ENCODE measurements at regions not wholly inside any gene's neighbourhood (a gene's known extent, or its start where the extent isn't known, plus 50 kb on each side); places are given as distances from the start of the nearest gene placed in this dataset.
"Not testable (repeated sequence)": the region's sequence is repeated elsewhere in the genome, so short reads cannot be mapped to it uniquely, and the experiment has no call there.

- Histone ChIP-seq H3K27ac (no peak overlapping the region), H3K36me3 (no peaks in the 10 kb centered on the region), H3K4me1 (no peaks in the 10 kb centered on the region), H3K9me3 (no peaks in the 10 kb centered on the region), H3K27me3 (replicated peaks in 1 of 7) (no peaks in the 10 kb centered on the region), H3K4me3 (no peak overlapping the region)
- DNase-seq, result no peak
- TF ChIP-seq POLR2A (IDR thresholded peaks at IDR 0.05) (no peak), CTCF (IDR thresholded peaks at IDR 0.05 in 8 of 11, conservative IDR thresholded peaks at IDR 0.05 in 3 of 11) (no peak), POLR2AphosphoS5 (IDR thresholded peaks at IDR 0.05) (no peak)
- 58 to 74% (median 64%) methylated on average over 1 of the region's 1 CpG for WGBS, 5 donors
- intact Hi-C loops (cut with DNase I; ENCODE audit: low total_unique reads), result no loop called here
Observed at GRCh38 chr4:86506591-86506990, 87.5 kb upstream of the PTPN13 start.

GRCh38 chr4:86508436-86508835, 85.7 kb upstream of the PTPN13 start:
- H3K9me3 ChIP-seq, result no peaks in the 10 kb centered on the region
- no peak overlapping the region for H3K27ac ChIP-seq
- 61 to 83% (median 75%) methylated on average over 3 of the region's 3 CpGs for WGBS, 5 donors
- no peak for TF ChIP-seq POLR2A (IDR thresholded peaks at IDR 0.05)
- no peak for TF ChIP-seq CTCF (IDR thresholded peaks at IDR 0.05 in 8 of 11, conservative IDR thresholded peaks at IDR 0.05 in 3 of 11)
- no peak for TF ChIP-seq POLR2AphosphoS5 (IDR thresholded peaks at IDR 0.05)
- intact Hi-C loops (cut with DNase I; ENCODE audit: low total_unique reads), result no loop called here
- H3K4me1 ChIP-seq, result no peaks in the 10 kb centered on the region
- H3K36me3 ChIP-seq, result no peaks in the 10 kb centered on the region
- H3K4me3 ChIP-seq, result no peak overlapping the region
- H3K27me3 ChIP-seq (replicated peaks in 1 of 7), result no peaks in the 10 kb centered on the region
- no peak for DNase-seq

GRCh38 chr4:86511590-86511989, 82.5 kb upstream of the PTPN13 start:
- Histone ChIP-seq H3K9me3 (peaks cover 0 to 9% (median 0%) of the 10 kb centered on the region in 8 donors), H3K27me3 (replicated peaks in 1 of 7) (no peaks in the 10 kb centered on the region), H3K36me3 (no peaks in the 10 kb centered on the region), H3K4me1 (no peaks in the 10 kb centered on the region), H3K4me3 (no peak overlapping the region), H3K27ac (no peak overlapping the region)
- TF ChIP-seq POLR2A (IDR thresholded peaks at IDR 0.05), result no peak
- TF ChIP-seq POLR2AphosphoS5 (IDR thresholded peaks at IDR 0.05), result no peak
- no peak for TF ChIP-seq CTCF (IDR thresholded peaks at IDR 0.05 in 8 of 11, conservative IDR thresholded peaks at IDR 0.05 in 3 of 11)
- DNase-seq, result no peak
- 71 to 91% (median 77%) methylated on average over 2 of the region's 2 CpGs for WGBS, 5 donors
- intact Hi-C loops (cut with DNase I; ENCODE audit: low total_unique reads), result no loop called here

GRCh38 chr4:86512631-86513030, 81.5 kb upstream of the PTPN13 start:
- Histone ChIP-seq H3K27me3 (replicated peaks in 1 of 7) (no peaks in the 10 kb centered on the region), H3K4me1 (no peaks in the 10 kb centered on the region), H3K4me3 (no peak overlapping the region), H3K27ac (no peak overlapping the region), H3K9me3 (peaks cover 0 to 9% (median 0%) of the 10 kb centered on the region in 8 donors), H3K36me3 (no peaks in the 10 kb centered on the region)
- no peak for TF ChIP-seq POLR2AphosphoS5 (IDR thresholded peaks at IDR 0.05)
- TF ChIP-seq POLR2A (IDR thresholded peaks at IDR 0.05), result no peak
- no peak for TF ChIP-seq CTCF (IDR thresholded peaks at IDR 0.05 in 8 of 11, conservative IDR thresholded peaks at IDR 0.05 in 3 of 11)
- intact Hi-C loops (cut with DNase I; ENCODE audit: low total_unique reads), result no loop called here
- no peak for DNase-seq

- intact Hi-C loops (cut with DNase I; ENCODE audit: low total_unique reads); H3K27ac ChIP-seq; DNase-seq; H3K4me3 ChIP-seq; H3K36me3 ChIP-seq; H3K27me3 ChIP-seq (replicated peaks in 1 of 7); H3K4me1 ChIP-seq: not testable (repeated sequence)
- 84 to 92% (median 90%) methylated on average over 1 of the region's 1 CpG for WGBS, 5 donors
- H3K9me3 ChIP-seq, result peaks cover 0 to 26% (median 17%) of the 10 kb centered on the region in 8 donors
Observed at GRCh38 chr4:86515963-86516362, 78.2 kb upstream of the PTPN13 start.

Measured in spleen (tissue), 11 donors.